GM10266 (cell line): ENCODE measurements at regions not wholly inside any gene's neighbourhood (a gene's known extent, or its start where the extent isn't known, plus 50 kb on each side); places are given as distances from the start of the nearest gene placed in this dataset.

Experiments
- DNase-seq: peaks from one replicate; pipeline ENCODE4 v3.0.0; 2012; ENCODE audit errors: extremely low spot score
- TF ChIP-seq, protein P1 (sequence below): IDR thresholded peaks from 2 replicates; pipeline ENCODE4 v1.5.1; 2012; ENCODE audit warnings: mild to moderate bottlenecking, low read depth; ENCODE audit not compliant: control insufficient read depth, insufficient read depth; ENCODE audit errors: missing control alignments

DNA sequence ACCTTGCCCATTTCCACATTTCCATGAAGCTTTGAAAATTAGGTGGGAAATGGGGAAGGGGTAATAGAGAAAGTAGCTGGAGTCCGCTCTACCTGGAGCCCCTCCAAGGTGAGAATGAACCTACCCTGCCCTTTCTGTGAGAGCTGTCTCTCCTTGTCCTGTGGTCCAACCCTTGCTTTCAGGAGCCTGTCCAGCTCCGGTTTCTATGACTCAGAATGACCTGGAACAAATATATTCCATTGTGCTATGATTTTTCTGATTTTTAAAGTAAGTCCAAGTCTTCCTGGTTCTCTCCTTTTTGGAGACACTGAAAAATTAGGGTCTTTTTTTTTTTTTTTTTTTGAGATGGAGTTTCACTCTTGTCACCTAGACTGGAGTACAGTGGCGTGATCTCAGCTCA lies 89.1 kb upstream of the VASH1 start:
- TF ChIP-seq, protein P1, sequence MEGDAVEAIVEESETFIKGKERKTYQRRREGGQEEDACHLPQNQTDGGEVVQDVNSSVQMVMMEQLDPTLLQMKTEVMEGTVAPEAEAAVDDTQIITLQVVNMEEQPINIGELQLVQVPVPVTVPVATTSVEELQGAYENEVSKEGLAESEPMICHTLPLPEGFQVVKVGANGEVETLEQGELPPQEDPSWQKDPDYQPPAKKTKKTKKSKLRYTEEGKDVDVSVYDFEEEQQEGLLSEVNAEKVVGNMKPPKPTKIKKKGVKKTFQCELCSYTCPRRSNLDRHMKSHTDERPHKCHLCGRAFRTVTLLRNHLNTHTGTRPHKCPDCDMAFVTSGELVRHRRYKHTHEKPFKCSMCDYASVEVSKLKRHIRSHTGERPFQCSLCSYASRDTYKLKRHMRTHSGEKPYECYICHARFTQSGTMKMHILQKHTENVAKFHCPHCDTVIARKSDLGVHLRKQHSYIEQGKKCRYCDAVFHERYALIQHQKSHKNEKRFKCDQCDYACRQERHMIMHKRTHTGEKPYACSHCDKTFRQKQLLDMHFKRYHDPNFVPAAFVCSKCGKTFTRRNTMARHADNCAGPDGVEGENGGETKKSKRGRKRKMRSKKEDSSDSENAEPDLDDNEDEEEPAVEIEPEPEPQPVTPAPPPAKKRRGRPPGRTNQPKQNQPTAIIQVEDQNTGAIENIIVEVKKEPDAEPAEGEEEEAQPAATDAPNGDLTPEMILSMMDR: no peak
- DNase-seq: no peak

DNA sequence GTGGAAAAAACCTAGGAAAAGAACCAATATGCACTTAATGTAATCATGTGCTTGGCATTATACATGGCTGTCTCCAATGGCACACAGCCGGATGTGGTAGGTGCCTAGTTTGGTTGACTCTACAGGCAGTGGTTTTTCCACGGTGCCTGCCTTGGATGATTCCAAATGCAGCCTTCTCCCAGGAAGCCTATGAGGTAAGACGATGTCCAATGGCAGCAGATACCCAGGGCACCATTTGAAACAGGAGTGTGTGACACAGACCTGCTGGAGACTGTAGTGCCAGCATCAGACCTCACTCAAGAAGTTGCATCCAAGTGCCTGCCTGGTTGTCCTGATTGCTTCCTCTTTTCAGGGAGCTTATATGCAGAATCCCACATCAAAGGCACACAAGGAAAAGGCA lies 88.0 kb upstream of the VASH1 start:
- TF ChIP-seq, protein P1: no peak
- DNase-seq: no peak

DNA sequence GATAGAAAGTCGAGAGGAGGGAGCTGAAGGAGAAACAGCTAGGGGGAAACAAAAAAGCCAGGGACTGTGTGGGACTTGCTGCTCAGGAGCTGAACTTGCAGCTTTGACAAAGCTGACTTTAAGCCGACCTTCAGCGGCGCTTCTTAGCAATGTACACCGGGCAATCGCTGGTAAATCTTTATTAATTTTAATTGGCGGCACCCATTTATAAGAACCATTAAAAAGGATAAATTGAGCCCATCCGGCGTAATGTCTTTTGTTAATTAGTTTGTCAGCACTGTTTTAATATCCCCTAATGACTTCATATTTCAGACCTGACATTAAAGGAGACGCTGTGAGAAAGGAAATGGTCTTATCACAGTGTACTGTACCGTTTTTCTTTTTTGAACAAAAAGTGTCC lies 86.2 kb upstream of the VASH1 start:
- TF ChIP-seq, protein P1: no peak
- no peak for DNase-seq

DNA sequence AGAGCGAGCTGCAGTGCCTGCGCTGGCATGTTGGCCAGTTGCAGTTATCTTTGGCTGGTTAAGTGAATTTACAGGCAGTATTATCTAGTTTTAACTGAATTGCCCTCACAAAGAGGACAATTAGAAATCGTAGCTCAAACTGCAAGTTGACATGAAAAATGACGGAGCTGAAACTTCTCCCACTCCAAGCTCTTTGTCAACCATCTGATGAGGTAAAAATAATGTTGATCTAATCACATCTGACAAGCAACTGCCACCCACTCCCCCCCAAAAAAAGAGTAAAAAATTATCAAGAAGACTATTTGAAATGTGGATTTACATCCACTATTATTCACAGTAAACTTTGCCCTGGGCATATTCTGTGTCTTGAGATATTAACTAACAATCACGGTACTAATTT lies 84.7 kb upstream of the VASH1 start:
- no peak for DNase-seq
- TF ChIP-seq, protein P1: no peak

DNA sequence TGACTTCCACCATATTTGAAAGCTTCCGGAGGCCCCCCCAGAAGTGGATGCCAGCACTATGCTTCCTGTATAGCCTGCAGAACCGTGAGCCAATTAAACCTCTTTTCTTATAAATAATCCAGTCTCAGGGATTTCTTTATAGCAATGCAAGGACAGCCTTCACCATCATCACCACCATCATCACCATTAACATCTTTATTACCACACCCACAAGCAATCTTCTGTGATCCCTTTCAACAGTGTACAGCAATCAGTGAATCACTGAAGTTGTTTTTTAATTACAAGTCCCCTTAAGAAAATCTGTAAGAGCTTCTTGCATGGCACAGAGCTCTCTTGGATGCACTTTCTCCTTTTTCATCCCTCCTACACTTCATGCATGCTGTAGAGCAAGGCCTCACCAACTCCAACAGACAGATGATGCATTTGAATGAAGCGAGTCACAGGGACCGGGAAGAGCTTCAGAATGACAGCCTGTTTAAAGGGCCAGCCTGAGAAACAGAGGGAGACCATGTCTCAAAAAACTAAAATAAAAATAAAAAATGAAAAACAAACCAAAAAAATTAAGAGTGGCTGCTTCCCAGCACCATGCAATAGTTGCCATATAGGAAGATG lies 83.6 kb upstream of the VASH1 start:
- DNase-seq: no peak
- TF ChIP-seq, protein P1: no peak

DNA sequence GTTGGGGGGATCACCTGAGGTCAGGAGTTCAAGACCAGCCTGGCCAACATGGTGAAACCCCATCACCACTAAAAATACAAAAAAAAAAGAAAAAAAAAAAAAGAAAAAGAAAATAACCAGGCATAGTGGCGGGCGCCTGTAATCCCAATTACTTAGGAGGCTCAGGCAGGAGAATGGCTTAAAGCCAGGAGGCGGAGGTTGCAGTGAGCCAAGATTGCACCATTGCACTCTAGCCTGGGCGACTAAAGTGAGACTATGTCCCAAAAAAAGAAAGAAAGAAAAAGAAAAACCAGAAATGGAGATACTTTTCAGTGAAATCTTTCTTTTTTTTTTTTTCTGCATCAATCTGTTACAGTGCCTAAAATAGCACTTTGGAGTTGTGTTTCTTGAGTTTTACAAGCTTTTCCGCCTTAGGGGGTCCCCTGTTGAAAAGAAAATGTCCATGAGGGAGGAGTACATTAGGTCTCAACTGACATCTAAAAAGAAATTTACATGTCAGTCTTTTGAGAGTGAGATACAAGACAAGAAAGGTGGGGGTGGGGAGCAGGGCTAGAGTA lies 82.9 kb upstream of the VASH1 start:
- no peak for DNase-seq

DNA sequence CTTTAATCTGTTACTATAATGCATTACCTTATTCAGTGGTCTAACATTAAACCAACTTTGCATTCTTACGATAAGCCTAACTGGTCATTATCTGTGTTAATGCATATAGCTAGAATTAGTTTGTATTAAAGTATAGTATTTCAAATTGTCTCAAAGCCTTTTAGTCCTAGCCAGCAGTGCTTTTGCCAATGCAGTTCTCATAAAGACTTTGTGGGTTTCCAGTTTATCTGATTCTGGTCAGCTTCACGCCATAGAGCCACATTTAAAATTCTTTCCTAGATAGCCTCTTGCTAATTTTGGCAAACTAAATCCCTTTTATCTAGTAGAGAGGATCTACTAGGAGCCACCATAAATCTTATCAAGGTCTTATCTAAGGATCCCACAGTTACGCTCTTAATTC lies 78.9 kb upstream of the VASH1 start:
- DNase-seq: no peak
- TF ChIP-seq, protein P1: no peak

More for the DNA sequence above, 82.9 kb upstream of the VASH1 start:
- TF ChIP-seq, protein P1: no peak
